ENCODE measurements at regions not wholly inside any gene's neighbourhood (a gene's known extent, or its start where the extent isn't known, plus 50 kb on each side); places are given as distances from the start of the nearest gene placed in this dataset.

DNA sequence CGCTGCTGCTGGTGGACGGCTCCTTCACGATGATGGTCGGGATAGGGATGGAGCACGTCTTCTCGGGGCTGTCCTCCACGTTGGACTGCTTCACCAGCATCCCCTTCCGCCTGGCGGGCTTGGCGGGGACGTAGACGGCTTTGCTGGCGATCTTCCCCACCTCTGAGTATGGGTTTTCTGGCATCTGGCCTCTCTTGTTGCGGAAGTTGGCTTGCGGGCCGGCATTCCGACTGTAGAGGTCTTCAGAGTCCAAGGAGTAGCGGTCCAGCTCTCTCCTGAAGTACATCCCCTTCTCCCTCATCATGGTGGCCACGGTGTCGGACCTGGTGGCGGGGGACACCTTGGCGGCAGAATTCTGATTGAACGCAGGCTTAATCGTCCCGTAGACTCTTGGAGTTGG, 88.8 kb downstream of the CTTN start:
- Histone ChIP-seq H3K9ac (ENCODE audit: extremely low read depth, insufficient read length, low read length) (no peak overlapping the region), H3K27ac (ENCODE audit: insufficient read length, low read depth, low read length) (no peak overlapping the region), H3K56ac (ENCODE audit: insufficient read length, low read depth, low read length) (no peak overlapping the region), H3K14ac (ENCODE audit: insufficient read depth, low read length) (no peak overlapping the region), H3K79me1 (ENCODE audit: insufficient read depth, low read depth, low read length, poor library complexity, severe bottlenecking) (no peaks in the 10 kb centered on the region), H2AFZ (ENCODE audit: low read length) (no peak overlapping the region), H2BK120ac (ENCODE audit: low read depth, low read length, poor library complexity, severe bottlenecking) (no peak overlapping the region), H3K4me2 (ENCODE audit: insufficient read depth, insufficient read length, low read length) (no peak overlapping the region), H3K23me2 (ENCODE audit: insufficient read length, low read depth, low read length, poor library complexity, severe bottlenecking) (no peaks in the 10 kb centered on the region), H3K23ac (ENCODE audit: insufficient read length, low read depth, low read length) (no peak overlapping the region), H4K91ac (ENCODE audit: insufficient read length, low read depth, low read length) (no peak overlapping the region), H3K18ac (ENCODE audit: insufficient read length, low read depth, low read length) (no peak overlapping the region), H3K79me2 (ENCODE audit: insufficient read depth, low read length) (no peaks in the 10 kb centered on the region), H3K9me3 (ENCODE audit: control insufficient read depth, low read depth, low read length) (peaks cover 6% of the 10 kb centered on the region), H2BK20ac (ENCODE audit: low read depth, low read length, poor library complexity, severe bottlenecking) (no peak overlapping the region), H3K27me3 (ENCODE audit: insufficient read depth, low read length) (no peaks in the 10 kb centered on the region), H4K20me1 (ENCODE audit: control insufficient read depth, insufficient read depth, insufficient read length) (peaks cover 2% of the 10 kb centered on the region), H3K4me1 (ENCODE audit: insufficient read depth, low read length) (no peaks in the 10 kb centered on the region), H2BK15ac (ENCODE audit: low read depth, low read length) (no peak overlapping the region), H2BK5ac (ENCODE audit: insufficient read length, low read length) (no peak overlapping the region), H3T11ph (ENCODE audit: low read length) (no peak overlapping the region), H3K4ac (ENCODE audit: low read depth, low read length) (no peak overlapping the region), H2AK5ac (ENCODE audit: insufficient read length, low read length) (no peak overlapping the region), H2BK12ac (ENCODE audit: insufficient read length, low read depth, low read length) (no peak overlapping the region), H4K5ac (ENCODE audit: insufficient read length, low read depth, low read length) (no peak overlapping the region), H4K8ac (replicated peaks; ENCODE audit: insufficient read length, low read depth, low read length) (no peak overlapping the region)
- H3K27me3 Mint-ChIP-seq (ENCODE audit: low read depth), result no peaks in the 10 kb centered on the region
- DNase-seq, result no peak
- no peak overlapping the region for H3K4me3 Mint-ChIP-seq
- H3K9me3 Mint-ChIP-seq, result peaks cover 11 to 14% of the 10 kb centered on the region in 2 experiments
- 0 out of 7 replicates have a peak overlapping the region, but pooled peaks of 1 of the 3 experiments have one; percentile 40 for H3K27ac Mint-ChIP-seq
- peaks cover 36 to 48% (median 41%) of the 10 kb centered on the region in 3 experiments for H3K36me3 Mint-ChIP-seq (ENCODE audit: insufficient read depth in 1 of 3, low read depth in 3 of 3)
- TF ChIP-seq CTCF (conservative IDR thresholded peaks at IDR 0.05), result no peak
- WGBS (ENCODE audit: extremely low coverage, insufficient read length, low lambda C conversion rate), result no CpG with 5 or more reads among the region's 25 CpGs
- no peaks in the 10 kb centered on the region; a peak in 1 of 4 replicates for H3K4me1 Mint-ChIP-seq
